ENCODE measurements at regions not wholly inside any gene's neighbourhood (a gene's known extent, or its start where the extent isn't known, plus 50 kb on each side); places are given as distances from the start of the nearest gene placed in this dataset.

- ChIA-PET POLR2A (no interaction called here), CTCF (interaction anchor here (0.8 to 2.8 kb wide), 2 partner anchors 18 to 29 kb away, joined by 3 to 19 read pairs; no protein-coding TSS in a partner anchor)
- TF ChIP-seq SMC3 (IDR thresholded peaks at IDR 0.05) (no peak), ESRRA (IDR thresholded peaks at IDR 0.05; ENCODE audit: borderline replicate concordance, low read length) (no peak)
- DNase-seq (ENCODE audit: low read depth in 1 of 2, low spot score in 1 of 2) (no peak), ATAC-seq (no peak), FAIRE-seq (no peak)
- Histone ChIP-seq H3K4me2 (no peak overlapping the region), H3K27ac (no peak overlapping the region), H3K4me3 (no peak overlapping the region), H3K9me3 (peaks cover 5% of the 10 kb centered on the region; the same call in 1 of the 3 replicates), H3K4me1 (peaks cover 6% of the 10 kb centered on the region)
- WGBS (ENCODE audit: missing lambda C conversion rate): 86% methylated on average over 9 of the region's 9 CpGs
These were observed 53.4 kb downstream of the RPLP1 start for GRCh38 chr15:69505956-69506556.

- no peak for TF ChIP-seq ZC3H11A (IDR thresholded peaks at IDR 0.05)
- TF ChIP-seq KDM1A (IDR thresholded peaks at IDR 0.05; ENCODE audit: low read depth): no peak
- no peak for TF ChIP-seq BCL3 (IDR thresholded peaks at IDR 0.05)
- no peak for TF ChIP-seq NPAS2 (CRISPR knock-in tag; IDR thresholded peaks at IDR 0.05; ENCODE audit: borderline replicate concordance)
- TF ChIP-seq TFCP2L1 (CRISPR knock-in tag; IDR thresholded peaks at IDR 0.05): no peak
- no peak for TF ChIP-seq ESRRA (IDR thresholded peaks at IDR 0.05; ENCODE audit: borderline replicate concordance, low read length)
- TF ChIP-seq HES2 (IDR thresholded peaks at IDR 0.05): no peak
- TF ChIP-seq RFX5 (IDR thresholded peaks at IDR 0.05): no peak
- TF ChIP-seq MAFK (IDR thresholded peaks at IDR 0.05; ENCODE audit: partially characterized antibody): no peak
- TF ChIP-seq POLR2AphosphoS2 (conservative IDR thresholded peaks at IDR 0.05; ENCODE audit: low read length): no peak
- no peak for TF ChIP-seq EP300 (IDR thresholded peaks at IDR 0.05)
- TF ChIP-seq MYC (IDR thresholded peaks at IDR 0.05; ENCODE audit: borderline replicate concordance, low read length): no peak
- TF ChIP-seq PBX3 (IDR thresholded peaks at IDR 0.05): no peak
- TF ChIP-seq HMGXB4 (CRISPR knock-in tag; IDR thresholded peaks at IDR 0.05; ENCODE audit: borderline replicate concordance): no peak
- no peak for TF ChIP-seq HOXB13 (CRISPR knock-in tag; IDR thresholded peaks at IDR 0.05; ENCODE audit: low read depth)
- no peak for TF ChIP-seq HOXA7 (CRISPR knock-in tag; IDR thresholded peaks at IDR 0.05)
- TF ChIP-seq CHD2 (IDR thresholded peaks at IDR 0.05; ENCODE audit: low read length, partially characterized antibody): no peak
- TF ChIP-seq JUNB (IDR thresholded peaks at IDR 0.05): no peak
- TF ChIP-seq RARB (CRISPR knock-in tag; IDR thresholded peaks at IDR 0.05): no peak
- no peak for TF ChIP-seq BHLHE40 (IDR thresholded peaks at IDR 0.05; ENCODE audit: low read depth, low read length)
- ChIA-PET POLR2A (no interaction called here), CTCF (interaction anchor here (1.1 to 2.8 kb wide), 7 partner anchors 9 to 958 kb away, joined by 3 to 19 read pairs (median 3); no protein-coding TSS in a partner anchor)
- Histone ChIP-seq H3K4me1 (peaks cover 10% of the 10 kb centered on the region), H3K9me3 (peaks cover 5% of the 10 kb centered on the region; the same call in 1 of the 3 replicates), H3K4me3 (no peak overlapping the region), H3K27ac (no peak overlapping the region), H3K4me2 (no peak overlapping the region)
- FAIRE-seq (peak; percentile 36), DNase-seq (ENCODE audit: low read depth in 1 of 2, low spot score in 1 of 2) (no peak), ATAC-seq (no peak)
- 82% methylated on average over 1 of the region's 1 CpG for WGBS (ENCODE audit: missing lambda C conversion rate)
These were observed 56.0 kb downstream of the RPLP1 start for GRCh38 chr15:69508659-69509058.
